ENCODE measurements at regions not wholly inside any gene's neighbourhood (a gene's known extent, or its start where the extent isn't known, plus 50 kb on each side); places are given as distances from the start of the nearest gene placed in this dataset.

DNA sequence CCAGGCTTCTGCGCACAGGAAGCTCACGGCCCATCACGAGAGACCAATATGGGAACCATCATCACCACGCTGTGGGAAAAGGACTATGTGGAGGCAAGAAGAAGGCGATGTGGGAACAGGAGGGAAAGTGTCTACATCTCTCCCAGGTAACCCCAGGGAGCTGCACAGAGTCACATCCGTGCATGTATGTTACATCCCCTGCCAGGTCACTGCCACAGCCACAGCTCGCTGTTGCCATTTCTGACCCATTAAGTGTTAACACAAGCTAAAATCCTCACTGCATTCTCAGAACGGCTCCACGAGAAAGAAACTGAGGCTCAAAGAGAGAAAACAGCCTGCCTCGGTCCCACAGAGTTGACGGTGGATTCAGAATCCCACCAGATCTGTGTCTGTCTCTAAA, 319.1 kb downstream of the FOXL1 start:
- H3K9me3 ChIP-seq: no peaks in the 10 kb centered on the region
- H3K4me3 ChIP-seq: no peak overlapping the region
- ATAC-seq (no peak), DNase-seq (no peak)
- no peaks in the 10 kb centered on the region for H3K36me3 ChIP-seq (ENCODE audit: low read depth)
- intact Hi-C loops (cut with DNase I, micrococcal nuclease): no loop called here
- no peaks in the 10 kb centered on the region for H3K4me1 ChIP-seq (ENCODE audit: low read depth)
- TF ChIP-seq, protein P1, sequence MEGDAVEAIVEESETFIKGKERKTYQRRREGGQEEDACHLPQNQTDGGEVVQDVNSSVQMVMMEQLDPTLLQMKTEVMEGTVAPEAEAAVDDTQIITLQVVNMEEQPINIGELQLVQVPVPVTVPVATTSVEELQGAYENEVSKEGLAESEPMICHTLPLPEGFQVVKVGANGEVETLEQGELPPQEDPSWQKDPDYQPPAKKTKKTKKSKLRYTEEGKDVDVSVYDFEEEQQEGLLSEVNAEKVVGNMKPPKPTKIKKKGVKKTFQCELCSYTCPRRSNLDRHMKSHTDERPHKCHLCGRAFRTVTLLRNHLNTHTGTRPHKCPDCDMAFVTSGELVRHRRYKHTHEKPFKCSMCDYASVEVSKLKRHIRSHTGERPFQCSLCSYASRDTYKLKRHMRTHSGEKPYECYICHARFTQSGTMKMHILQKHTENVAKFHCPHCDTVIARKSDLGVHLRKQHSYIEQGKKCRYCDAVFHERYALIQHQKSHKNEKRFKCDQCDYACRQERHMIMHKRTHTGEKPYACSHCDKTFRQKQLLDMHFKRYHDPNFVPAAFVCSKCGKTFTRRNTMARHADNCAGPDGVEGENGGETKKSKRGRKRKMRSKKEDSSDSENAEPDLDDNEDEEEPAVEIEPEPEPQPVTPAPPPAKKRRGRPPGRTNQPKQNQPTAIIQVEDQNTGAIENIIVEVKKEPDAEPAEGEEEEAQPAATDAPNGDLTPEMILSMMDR (IDR thresholded peaks at IDR 0.05): no peak

DNA sequence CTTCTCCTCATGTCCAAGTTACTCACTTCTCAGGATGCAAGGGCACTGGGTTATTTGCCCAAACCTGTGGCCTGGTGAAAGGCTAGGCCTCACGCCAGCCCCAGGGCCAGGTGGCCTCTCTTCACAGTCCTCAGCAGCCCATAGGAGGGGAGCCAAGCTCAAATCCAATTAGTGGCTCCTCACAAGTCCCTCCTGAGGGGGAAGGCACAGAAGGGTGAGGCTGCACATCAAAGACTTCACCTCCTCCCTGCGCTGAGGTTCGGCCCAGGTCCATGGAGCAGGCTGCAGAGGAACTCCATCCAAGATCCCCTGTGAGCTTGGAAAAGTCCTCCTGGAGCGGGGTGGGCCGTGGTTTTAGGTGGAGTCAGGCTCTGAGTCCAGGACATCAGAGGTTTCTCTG, 320.0 kb downstream of the FOXL1 start:
- Histone ChIP-seq H3K36me3 (ENCODE audit: low read depth) (no peaks in the 10 kb centered on the region), H3K4me1 (ENCODE audit: low read depth) (no peaks in the 10 kb centered on the region), H3K9me3 (no peaks in the 10 kb centered on the region), H3K4me3 (no peak overlapping the region)
- intact Hi-C loops (cut with DNase I, micrococcal nuclease): no loop called here
- DNase-seq (no peak), ATAC-seq (no peak)
- TF ChIP-seq, protein P1 (IDR thresholded peaks at IDR 0.05): no peak

DNA sequence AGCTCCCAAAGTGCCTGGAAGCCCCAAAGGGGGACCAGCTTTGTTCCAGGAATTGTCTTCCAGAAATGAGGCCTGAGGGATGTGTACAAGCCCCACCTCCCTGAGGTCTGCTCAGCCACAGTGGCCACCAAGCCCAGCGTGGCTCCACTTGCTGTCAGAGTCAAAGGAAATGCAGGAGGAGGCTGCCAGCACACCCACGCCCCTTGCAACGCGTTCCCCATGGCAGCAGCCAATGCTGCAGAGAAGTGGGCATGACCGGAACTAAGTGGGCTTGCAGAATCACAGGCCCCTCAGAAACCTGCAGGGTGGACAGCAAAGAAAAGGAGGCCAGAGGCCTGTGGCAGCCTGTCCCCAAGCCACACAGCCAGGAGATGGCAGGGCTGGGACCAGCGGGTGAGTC, 320.8 kb downstream of the FOXL1 start:
- Histone ChIP-seq H3K4me3 (no peak overlapping the region), H3K36me3 (ENCODE audit: low read depth) (no peaks in the 10 kb centered on the region), H3K4me1 (ENCODE audit: low read depth) (no peaks in the 10 kb centered on the region), H3K9me3 (no peaks in the 10 kb centered on the region)
- TF ChIP-seq, protein P1 (IDR thresholded peaks at IDR 0.05): no peak
- no peak for DNase-seq
- intact Hi-C loops (cut with DNase I, micrococcal nuclease): no loop called here
- ATAC-seq: no peak

DNA sequence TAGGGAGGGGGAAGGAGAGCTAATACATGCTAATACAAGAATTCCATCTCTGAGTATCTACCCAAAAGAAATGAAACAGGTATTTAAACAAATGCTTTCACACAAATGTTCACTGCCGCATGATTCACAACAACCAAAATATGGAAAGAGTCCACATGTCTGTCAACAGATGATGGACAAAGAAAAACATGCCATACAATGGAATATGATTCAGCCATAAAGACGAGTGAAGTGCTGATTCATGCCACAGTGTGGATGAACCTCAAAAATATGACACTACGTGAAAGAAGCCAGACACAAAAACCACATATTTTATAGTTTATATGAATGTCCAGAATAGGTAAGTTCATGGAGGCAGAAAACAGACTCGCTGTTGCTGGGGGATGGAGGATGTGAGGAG, 321.4 kb downstream of the FOXL1 start:
- no peak for DNase-seq
- no peak for ATAC-seq
- Histone ChIP-seq H3K9me3 (no peaks in the 10 kb centered on the region), H3K36me3 (ENCODE audit: low read depth) (no peaks in the 10 kb centered on the region), H3K4me3 (no peak overlapping the region), H3K4me1 (ENCODE audit: low read depth) (no peaks in the 10 kb centered on the region)
- intact Hi-C loops (cut with DNase I, micrococcal nuclease): no loop called here
- TF ChIP-seq, protein P1 (IDR thresholded peaks at IDR 0.05): no peak

DNA sequence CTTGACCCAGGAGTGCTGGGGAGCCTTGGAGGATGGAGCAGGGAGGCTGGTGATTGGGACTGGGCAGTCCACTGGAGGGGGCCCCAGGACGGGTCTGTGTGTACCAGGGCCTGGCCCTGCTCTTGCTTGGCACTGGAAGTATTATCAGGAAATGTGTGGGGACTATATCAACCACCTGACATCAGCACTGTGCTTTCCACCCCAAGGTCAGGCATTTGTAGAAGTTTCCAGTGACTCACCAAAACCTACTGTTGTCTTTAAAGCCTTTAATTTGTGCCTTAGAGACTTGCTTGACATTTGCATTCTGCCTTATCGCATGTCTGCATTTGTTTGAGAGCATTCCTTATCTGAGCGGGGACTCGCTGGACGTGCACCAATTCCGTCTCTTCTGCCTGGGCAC, 323.1 kb downstream of the FOXL1 start:
- DNase-seq (no peak), ATAC-seq (no peak)
- no peak overlapping the region for H3K4me3 ChIP-seq
- no peaks in the 10 kb centered on the region for H3K9me3 ChIP-seq
- TF ChIP-seq, protein P1 (IDR thresholded peaks at IDR 0.05): no peak
- no peaks in the 10 kb centered on the region for H3K4me1 ChIP-seq (ENCODE audit: low read depth)
- H3K36me3 ChIP-seq (ENCODE audit: low read depth): no peaks in the 10 kb centered on the region
- intact Hi-C loops (cut with DNase I, micrococcal nuclease): no loop called here

DNA sequence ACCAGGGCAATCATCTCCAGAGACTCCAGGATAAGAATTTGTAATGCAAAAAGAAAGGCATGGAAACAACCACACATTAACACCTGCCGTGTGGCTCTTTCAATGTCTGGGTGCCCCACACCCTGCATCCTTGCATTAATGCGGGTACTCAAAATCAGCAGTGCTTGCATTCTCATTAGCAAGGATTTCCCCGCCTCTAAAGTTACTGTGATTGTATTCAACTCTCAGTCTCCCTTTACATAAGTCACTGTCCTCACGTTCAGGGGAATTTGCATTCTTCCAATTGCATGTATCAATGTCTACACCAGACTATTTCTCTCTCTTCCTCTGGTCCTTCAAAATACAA, 324.3 kb downstream of the FOXL1 start:
- TF ChIP-seq, protein P1 (IDR thresholded peaks at IDR 0.05): no peak
- Histone ChIP-seq H3K9me3 (no peaks in the 10 kb centered on the region), H3K36me3 (ENCODE audit: low read depth) (no peaks in the 10 kb centered on the region), H3K4me3 (no peak overlapping the region), H3K4me1 (ENCODE audit: low read depth) (no peaks in the 10 kb centered on the region)
- ATAC-seq (no peak), DNase-seq (no peak)
- intact Hi-C loops (cut with DNase I, micrococcal nuclease): no loop called here

Measured in mucosa of descending colon (tissue), 3 donors.